ENCODE measurements at regions not wholly inside any gene's neighbourhood (a gene's known extent, or its start where the extent isn't known, plus 50 kb on each side); places are given as distances from the start of the nearest gene placed in this dataset.

GRCh38 chr6:100283285-100283684 is 181.4 kb downstream of the SIM1 start:
- TF ChIP-seq POLR2A (IDR thresholded peaks at IDR 0.05) (no peak), EP300 (IDR thresholded peaks at IDR 0.05) (no peak), POLR2AphosphoS5 (IDR thresholded peaks at IDR 0.05) (no peak)
- TF ChIP-seq, protein P1, sequence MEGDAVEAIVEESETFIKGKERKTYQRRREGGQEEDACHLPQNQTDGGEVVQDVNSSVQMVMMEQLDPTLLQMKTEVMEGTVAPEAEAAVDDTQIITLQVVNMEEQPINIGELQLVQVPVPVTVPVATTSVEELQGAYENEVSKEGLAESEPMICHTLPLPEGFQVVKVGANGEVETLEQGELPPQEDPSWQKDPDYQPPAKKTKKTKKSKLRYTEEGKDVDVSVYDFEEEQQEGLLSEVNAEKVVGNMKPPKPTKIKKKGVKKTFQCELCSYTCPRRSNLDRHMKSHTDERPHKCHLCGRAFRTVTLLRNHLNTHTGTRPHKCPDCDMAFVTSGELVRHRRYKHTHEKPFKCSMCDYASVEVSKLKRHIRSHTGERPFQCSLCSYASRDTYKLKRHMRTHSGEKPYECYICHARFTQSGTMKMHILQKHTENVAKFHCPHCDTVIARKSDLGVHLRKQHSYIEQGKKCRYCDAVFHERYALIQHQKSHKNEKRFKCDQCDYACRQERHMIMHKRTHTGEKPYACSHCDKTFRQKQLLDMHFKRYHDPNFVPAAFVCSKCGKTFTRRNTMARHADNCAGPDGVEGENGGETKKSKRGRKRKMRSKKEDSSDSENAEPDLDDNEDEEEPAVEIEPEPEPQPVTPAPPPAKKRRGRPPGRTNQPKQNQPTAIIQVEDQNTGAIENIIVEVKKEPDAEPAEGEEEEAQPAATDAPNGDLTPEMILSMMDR (IDR thresholded peaks at IDR 0.05) = no peak
- intact Hi-C loops (cut with DNase I) = no loop called here
- no peaks in the 10 kb centered on the region for H3K36me3 ChIP-seq

GRCh38 chr6:100281471-100281901 is 183.2 kb downstream of the SIM1 start:
- H3K4me1 ChIP-seq = peaks cover 0 to 3% (median 0%) of the 10 kb centered on the region in 4 donors
- H3K4me3 ChIP-seq = peak overlapping the region in 2 of 4 donors; percentile 12 to 15
- intact Hi-C loops (cut with DNase I) = no loop called here
- H3K9me3 ChIP-seq = no peaks in the 10 kb centered on the region
- no peak overlapping the region for H3K27ac ChIP-seq
- H3K36me3 ChIP-seq = no peaks in the 10 kb centered on the region
- H3K27me3 ChIP-seq = no peaks in the 10 kb centered on the region
- no peak for DNase-seq
- 12 to 24% methylated on average over 17 of the region's 17 CpGs for whole genome bisulfite sequencing, 2 donors
- TF ChIP-seq, protein P1 (IDR thresholded peaks at IDR 0.05) = no peak
- TF ChIP-seq EP300 (IDR thresholded peaks at IDR 0.05) (no peak), POLR2A (IDR thresholded peaks at IDR 0.05) (no peak), POLR2AphosphoS5 (IDR thresholded peaks at IDR 0.05) (no peak)

More at GRCh38 chr6:100283285-100283684, 181.4 kb downstream of the SIM1 start:
- Histone ChIP-seq H3K4me3 (no peak overlapping the region), H3K27me3 (no peaks in the 10 kb centered on the region), H3K9me3 (no peaks in the 10 kb centered on the region), H3K4me1 (peaks cover 0 to 3% (median 0%) of the 10 kb centered on the region in 4 donors), H3K27ac (no peak overlapping the region)
- DNase-seq = no peak

GRCh38 chr6:100276311-100277057 is 188.2 kb downstream of the SIM1 start:
- Histone ChIP-seq H3K9me3 (no peaks in the 10 kb centered on the region), H3K36me3 (no peaks in the 10 kb centered on the region), H3K4me3 (no peak overlapping the region), H3K27ac (no peak overlapping the region), H3K4me1 (peaks cover 0 to 1% (median 0%) of the 10 kb centered on the region in 4 donors), H3K27me3 (no peaks in the 10 kb centered on the region)
- DNase-seq = no peak
- intact Hi-C loops (cut with DNase I) = no loop called here
- TF ChIP-seq, protein P1 (IDR thresholded peaks at IDR 0.05) = no peak
- no peak for TF ChIP-seq EP300 (IDR thresholded peaks at IDR 0.05)
- no peak for TF ChIP-seq POLR2A (IDR thresholded peaks at IDR 0.05)
- TF ChIP-seq POLR2AphosphoS5 (IDR thresholded peaks at IDR 0.05) = no peak
- 89 to 93% methylated on average over 3 of the region's 3 CpGs for WGBS, 2 donors

DNA sequence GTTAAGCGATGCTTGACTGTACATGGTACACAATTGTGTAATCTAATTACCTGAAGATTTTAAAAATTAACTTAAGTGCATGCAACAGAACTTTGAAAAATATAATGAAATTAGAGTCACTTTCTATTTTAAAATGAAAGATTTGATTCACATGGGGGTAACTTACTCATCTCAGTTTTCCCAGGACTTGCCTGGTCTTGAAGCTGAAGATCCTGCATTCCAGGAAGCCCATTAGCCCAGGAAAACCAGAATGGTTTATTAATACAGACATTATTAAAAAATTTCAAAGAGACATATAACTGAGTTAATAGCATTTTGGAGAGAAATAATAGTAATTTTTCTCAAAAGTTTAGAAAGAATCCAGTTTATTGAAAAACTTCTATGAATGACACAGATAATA is 190.6 kb downstream of the SIM1 start:
- Histone ChIP-seq H3K9me3 (no peaks in the 10 kb centered on the region), H3K4me3 (no peak overlapping the region), H3K4me1 (no peaks in the 10 kb centered on the region), H3K36me3 (no peaks in the 10 kb centered on the region), H3K27ac (no peak overlapping the region), H3K27me3 (no peaks in the 10 kb centered on the region)
- no peak for DNase-seq
- 87 to 88% methylated on average over 1 of the region's 1 CpG for WGBS, 2 donors
- intact Hi-C loops (cut with DNase I) = no loop called here
- TF ChIP-seq, protein P1 (IDR thresholded peaks at IDR 0.05) = no peak
- TF ChIP-seq EP300 (IDR thresholded peaks at IDR 0.05) (no peak), POLR2A (IDR thresholded peaks at IDR 0.05) (no peak), POLR2AphosphoS5 (IDR thresholded peaks at IDR 0.05) (no peak)
